ENCODE measurements at regions not wholly inside any gene's neighbourhood (a gene's known extent, or its start where the extent isn't known, plus 50 kb on each side); places are given as distances from the start of the nearest gene placed in this dataset.

DNA sequence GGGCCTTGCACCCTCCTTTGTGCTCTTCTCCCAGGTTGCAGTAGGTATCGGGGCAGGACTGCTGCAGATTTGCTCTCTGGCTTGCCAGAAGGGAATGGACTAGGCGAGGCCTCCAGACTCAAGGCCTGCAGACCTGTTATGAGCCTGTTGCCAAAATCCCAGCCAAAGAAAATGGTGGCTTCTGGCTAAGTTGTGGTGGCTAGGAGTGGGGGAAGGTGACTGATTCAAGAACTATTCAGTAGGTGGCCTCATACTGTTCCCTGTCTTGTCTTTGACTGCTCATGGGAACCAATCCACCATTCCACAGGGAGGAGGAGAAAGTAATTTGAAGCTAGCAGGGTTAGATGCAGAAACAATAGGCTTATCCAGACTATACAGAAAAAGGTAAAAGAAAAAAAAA, 380.4 kb upstream of the PROK2 start:
- H3K4me3 ChIP-seq (ENCODE audit: low read length) = no peak overlapping the region
- H2BK120ac ChIP-seq (ENCODE audit: low read depth, low read length) = no peak overlapping the region
- no peak overlapping the region for H3K9ac ChIP-seq (ENCODE audit: low read length)
- no CpG with 5 or more reads among the region's 2 CpGs for WGBS (ENCODE audit: extremely low coverage, insufficient coverage, low lambda C conversion rate)
- H3K4me1 ChIP-seq (ENCODE audit: control insufficient read depth, low read depth, low read length) = no peaks in the 10 kb centered on the region
- H2AK5ac ChIP-seq (ENCODE audit: low read length) = no peak overlapping the region
- no peak overlapping the region for H3K18ac ChIP-seq (ENCODE audit: low read length)
- no peak overlapping the region for H3K27ac ChIP-seq (ENCODE audit: low read depth, low read length)
- H3K79me2 ChIP-seq (ENCODE audit: control insufficient read depth, insufficient read depth, low read length) = no peaks in the 10 kb centered on the region
- no peak overlapping the region for H3K4me2 ChIP-seq (ENCODE audit: low read length)
- H2BK5ac ChIP-seq (ENCODE audit: low read length) = no peak overlapping the region
- H3K36me3 ChIP-seq (ENCODE audit: control insufficient read depth, insufficient read depth, low read length) = no peaks in the 10 kb centered on the region
- H2BK15ac ChIP-seq (replicated peaks; ENCODE audit: low read depth) = no peak overlapping the region
- peak; percentile 34 for DNase-seq
- no peak overlapping the region for H3K56ac ChIP-seq (ENCODE audit: low read length)
- no peaks in the 10 kb centered on the region for H3K27me3 ChIP-seq (ENCODE audit: insufficient read depth, low read length, poor library complexity)
- H3K4ac ChIP-seq (ENCODE audit: low read depth, low read length) = no peak overlapping the region
- H3K79me1 ChIP-seq (ENCODE audit: low read length) = no peaks in the 10 kb centered on the region
- H3K23ac ChIP-seq (ENCODE audit: low read length) = no peak overlapping the region
- H4K8ac ChIP-seq (ENCODE audit: low read depth, low read length) = no peak overlapping the region
- no peak overlapping the region for H4K5ac ChIP-seq (ENCODE audit: low read length)

DNA sequence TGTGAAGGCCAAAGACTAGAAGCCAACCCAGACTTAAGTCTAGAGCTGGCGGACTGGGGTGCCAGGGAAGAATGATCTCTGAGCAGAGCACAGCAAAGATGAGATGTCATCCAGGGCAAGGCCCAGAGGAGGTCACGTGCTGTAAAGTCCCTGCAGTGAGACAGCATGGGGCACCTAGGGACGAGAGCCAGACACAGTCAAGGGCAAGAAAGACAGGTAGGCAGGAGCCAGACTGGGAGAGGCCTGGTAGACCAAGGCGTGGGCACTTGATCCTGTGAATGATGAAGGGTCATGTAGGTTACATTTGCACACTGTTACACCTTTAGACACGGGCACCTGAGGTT, 379.7 kb upstream of the PROK2 start:
- no peak overlapping the region for H3K23ac ChIP-seq (ENCODE audit: low read length)
- no peak overlapping the region for H3K18ac ChIP-seq (ENCODE audit: low read length)
- H2BK5ac ChIP-seq (ENCODE audit: low read length) = no peak overlapping the region
- no peaks in the 10 kb centered on the region for H3K79me1 ChIP-seq (ENCODE audit: low read length)
- H3K4me2 ChIP-seq (ENCODE audit: low read length) = no peak overlapping the region
- H3K79me2 ChIP-seq (ENCODE audit: control insufficient read depth, insufficient read depth, low read length) = no peaks in the 10 kb centered on the region
- no peaks in the 10 kb centered on the region for H3K36me3 ChIP-seq (ENCODE audit: control insufficient read depth, insufficient read depth, low read length)
- H3K4ac ChIP-seq (ENCODE audit: low read depth, low read length) = no peak overlapping the region
- no peak overlapping the region for H3K9ac ChIP-seq (ENCODE audit: low read length)
- H2BK120ac ChIP-seq (ENCODE audit: low read depth, low read length) = no peak overlapping the region
- no peak overlapping the region for H2BK15ac ChIP-seq (replicated peaks; ENCODE audit: low read depth)
- H3K27ac ChIP-seq (ENCODE audit: low read depth, low read length) = no peak overlapping the region
- no peaks in the 10 kb centered on the region for H3K4me1 ChIP-seq (ENCODE audit: control insufficient read depth, low read depth, low read length)
- H3K56ac ChIP-seq (ENCODE audit: low read length) = no peak overlapping the region
- no peak overlapping the region for H4K5ac ChIP-seq (ENCODE audit: low read length)
- no peak for DNase-seq
- peak overlapping the region; percentile 53 for H2AK5ac ChIP-seq (ENCODE audit: low read length)
- WGBS (ENCODE audit: extremely low coverage, insufficient coverage, low lambda C conversion rate) = no CpG with 5 or more reads among the region's 5 CpGs
- no peak overlapping the region for H4K8ac ChIP-seq (ENCODE audit: low read depth, low read length)
- no peaks in the 10 kb centered on the region for H3K27me3 ChIP-seq (ENCODE audit: insufficient read depth, low read length, poor library complexity)
- H3K4me3 ChIP-seq (ENCODE audit: low read length) = no peak overlapping the region

DNA sequence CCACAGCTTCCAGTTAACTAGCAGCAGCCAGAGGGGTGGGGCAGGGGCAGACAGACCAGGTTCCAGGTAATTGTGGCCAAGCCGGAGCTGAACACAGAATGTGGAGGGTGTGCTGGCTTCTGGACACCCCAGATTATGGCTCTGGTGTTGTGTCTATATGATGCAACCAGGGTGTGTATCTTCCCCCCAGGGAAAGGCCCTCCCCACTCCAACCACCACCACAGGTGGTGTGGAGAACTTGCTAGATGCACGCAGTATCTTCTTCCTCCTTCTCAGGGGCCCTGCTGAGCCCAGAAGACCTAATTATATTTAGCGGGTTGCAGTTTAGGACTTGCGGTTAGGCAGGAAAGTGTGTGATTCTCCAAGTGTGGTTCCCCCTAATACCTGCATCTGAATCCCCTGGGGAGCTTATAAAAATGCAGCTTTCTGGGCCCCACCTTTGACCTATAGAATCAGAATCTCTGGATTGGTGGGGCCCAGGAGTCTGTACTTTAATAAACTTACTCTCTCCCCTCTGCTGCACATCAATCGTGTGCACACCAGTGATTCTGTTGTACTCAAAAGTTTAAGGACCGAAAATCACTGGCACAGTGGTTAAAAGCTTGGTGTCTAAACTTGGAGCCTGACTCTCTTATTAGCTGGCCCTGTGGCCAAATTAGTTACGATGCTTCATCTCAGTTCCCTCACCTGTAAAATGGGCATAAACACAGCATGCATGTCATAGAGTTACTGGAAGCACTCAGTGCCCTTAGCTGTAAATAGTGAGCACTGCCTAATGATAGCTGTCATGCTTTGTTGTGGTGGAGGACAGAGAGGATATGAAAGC, 379.1 kb upstream of the PROK2 start:
- H3K9ac ChIP-seq (ENCODE audit: low read length) = no peak overlapping the region
- no peaks in the 10 kb centered on the region for H3K27me3 ChIP-seq (ENCODE audit: insufficient read depth, low read length, poor library complexity)
- no peak overlapping the region for H2AK5ac ChIP-seq (ENCODE audit: low read length)
- H3K23ac ChIP-seq (ENCODE audit: low read length) = no peak overlapping the region
- H3K56ac ChIP-seq (ENCODE audit: low read length) = no peak overlapping the region
- H2BK120ac ChIP-seq (ENCODE audit: low read depth, low read length) = no peak overlapping the region
- H2BK15ac ChIP-seq (replicated peaks; ENCODE audit: low read depth) = no peak overlapping the region
- no peak overlapping the region for H2BK5ac ChIP-seq (ENCODE audit: low read length)
- no peak overlapping the region for H4K8ac ChIP-seq (ENCODE audit: low read depth, low read length)
- no CpG with 5 or more reads among the region's 7 CpGs for WGBS (ENCODE audit: extremely low coverage, insufficient coverage, low lambda C conversion rate)
- no peak overlapping the region for H3K4me2 ChIP-seq (ENCODE audit: low read length)
- H3K4me3 ChIP-seq (ENCODE audit: low read length) = no peak overlapping the region
- H3K18ac ChIP-seq (ENCODE audit: low read length) = no peak overlapping the region
- no peaks in the 10 kb centered on the region for H3K79me1 ChIP-seq (ENCODE audit: low read length)
- no peak overlapping the region for H4K5ac ChIP-seq (ENCODE audit: low read length)
- DNase-seq = no peak
- no peaks in the 10 kb centered on the region for H3K79me2 ChIP-seq (ENCODE audit: control insufficient read depth, insufficient read depth, low read length)
- no peaks in the 10 kb centered on the region for H3K36me3 ChIP-seq (ENCODE audit: control insufficient read depth, insufficient read depth, low read length)
- H3K4me1 ChIP-seq (ENCODE audit: control insufficient read depth, low read depth, low read length) = no peaks in the 10 kb centered on the region
- no peak overlapping the region for H3K27ac ChIP-seq (ENCODE audit: low read depth, low read length)
- no peak overlapping the region for H3K4ac ChIP-seq (ENCODE audit: low read depth, low read length)

DNA sequence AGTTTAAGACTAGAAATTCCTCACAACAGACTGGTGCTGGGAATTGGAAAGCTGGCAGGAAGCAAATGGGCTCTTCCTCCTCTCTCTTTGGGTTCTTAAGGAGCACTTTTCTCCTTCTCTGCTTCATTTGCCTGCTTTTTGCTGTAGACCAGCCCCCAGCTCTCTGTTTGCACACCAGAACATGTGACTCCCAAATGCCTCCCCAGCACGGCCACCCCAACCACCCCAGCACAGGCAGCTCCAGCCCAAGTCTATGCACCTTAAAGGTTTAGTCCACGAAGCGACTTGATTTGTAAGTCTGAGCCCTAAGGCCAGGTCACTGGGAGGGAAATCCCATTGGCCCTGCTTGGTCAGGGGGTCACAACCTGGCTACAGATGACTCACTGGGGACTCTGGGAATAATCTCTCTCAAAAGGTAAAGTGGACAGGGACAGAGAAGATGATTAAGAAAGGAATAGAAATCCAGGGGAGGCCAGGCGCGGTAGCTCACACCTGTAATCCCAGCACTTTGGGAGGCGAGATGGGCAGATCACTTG, 377.8 kb upstream of the PROK2 start:
- no CpG with 5 or more reads among the region's 6 CpGs for WGBS (ENCODE audit: extremely low coverage, insufficient coverage, low lambda C conversion rate)
- no peak overlapping the region for H3K18ac ChIP-seq (ENCODE audit: low read length)
- no peak overlapping the region for H2BK15ac ChIP-seq (replicated peaks; ENCODE audit: low read depth)
- no peaks in the 10 kb centered on the region for H3K4me1 ChIP-seq (ENCODE audit: control insufficient read depth, low read depth, low read length)
- no peak overlapping the region for H3K4me3 ChIP-seq (ENCODE audit: low read length)
- H3K79me1 ChIP-seq (ENCODE audit: low read length) = no peaks in the 10 kb centered on the region
- H3K27me3 ChIP-seq (ENCODE audit: insufficient read depth, low read length, poor library complexity) = no peaks in the 10 kb centered on the region
- H3K4ac ChIP-seq (ENCODE audit: low read depth, low read length) = no peak overlapping the region
- H3K36me3 ChIP-seq (ENCODE audit: control insufficient read depth, insufficient read depth, low read length) = no peaks in the 10 kb centered on the region
- DNase-seq = no peak
- H4K5ac ChIP-seq (ENCODE audit: low read length) = no peak overlapping the region
- no peaks in the 10 kb centered on the region for H3K79me2 ChIP-seq (ENCODE audit: control insufficient read depth, insufficient read depth, low read length)
- H3K23ac ChIP-seq (ENCODE audit: low read length) = no peak overlapping the region
- no peak overlapping the region for H2BK5ac ChIP-seq (ENCODE audit: low read length)
- H2AK5ac ChIP-seq (ENCODE audit: low read length) = no peak overlapping the region
- H4K8ac ChIP-seq (ENCODE audit: low read depth, low read length) = no peak overlapping the region
- no peak overlapping the region for H3K56ac ChIP-seq (ENCODE audit: low read length)
- no peak overlapping the region for H3K9ac ChIP-seq (ENCODE audit: low read length)
- no peak overlapping the region for H3K27ac ChIP-seq (ENCODE audit: low read depth, low read length)
- H2BK120ac ChIP-seq (ENCODE audit: low read depth, low read length) = no peak overlapping the region
- no peak overlapping the region for H3K4me2 ChIP-seq (ENCODE audit: low read length)

DNA sequence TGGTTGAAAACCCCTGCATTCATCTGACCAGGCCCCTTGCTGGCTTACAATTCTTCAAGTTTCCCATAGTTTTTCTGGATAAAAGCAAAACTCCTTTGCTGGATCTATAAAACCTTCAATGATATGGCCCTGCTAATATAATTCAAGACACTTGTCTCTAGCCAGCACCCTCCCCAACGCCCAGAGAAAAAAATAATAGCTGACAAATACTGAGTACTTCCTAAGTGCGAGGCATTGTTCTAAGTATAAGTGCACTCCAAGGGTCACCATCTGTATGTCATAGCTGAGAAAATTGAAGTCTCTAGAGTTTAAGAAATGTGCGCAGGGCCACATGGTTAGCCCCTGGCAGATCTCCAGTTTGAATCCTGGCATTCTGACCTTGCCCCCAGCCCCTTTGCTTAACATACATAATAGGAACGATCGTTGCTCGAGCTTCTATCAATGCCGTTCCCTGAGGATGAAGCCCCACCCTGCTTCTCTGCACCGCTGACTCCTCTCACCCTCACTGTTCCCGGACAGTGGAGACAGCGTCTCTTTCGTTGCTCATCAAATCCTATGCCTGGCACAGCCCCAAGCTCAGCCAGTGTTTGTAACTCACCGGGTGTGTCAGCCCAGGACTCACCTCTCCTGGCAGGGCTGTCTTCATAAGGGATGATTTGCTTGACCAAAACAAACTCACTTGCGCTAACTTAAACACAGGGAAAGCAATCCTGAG, 377.1 kb upstream of the PROK2 start:
- H3K79me1 ChIP-seq (ENCODE audit: low read length) = no peaks in the 10 kb centered on the region
- no peak overlapping the region for H2AK5ac ChIP-seq (ENCODE audit: low read length)
- H4K8ac ChIP-seq (ENCODE audit: low read depth, low read length) = no peak overlapping the region
- no peak overlapping the region for H3K4ac ChIP-seq (ENCODE audit: low read depth, low read length)
- no peaks in the 10 kb centered on the region for H3K27me3 ChIP-seq (ENCODE audit: insufficient read depth, low read length, poor library complexity)
- no peaks in the 10 kb centered on the region for H3K36me3 ChIP-seq (ENCODE audit: control insufficient read depth, insufficient read depth, low read length)
- H2BK15ac ChIP-seq (replicated peaks; ENCODE audit: low read depth) = no peak overlapping the region
- no peaks in the 10 kb centered on the region for H3K79me2 ChIP-seq (ENCODE audit: control insufficient read depth, insufficient read depth, low read length)
- no peak overlapping the region for H2BK120ac ChIP-seq (ENCODE audit: low read depth, low read length)
- H3K56ac ChIP-seq (ENCODE audit: low read length) = no peak overlapping the region
- H3K4me1 ChIP-seq (ENCODE audit: control insufficient read depth, low read depth, low read length) = no peaks in the 10 kb centered on the region
- no peak overlapping the region for H3K9ac ChIP-seq (ENCODE audit: low read length)
- no peak for DNase-seq
- H3K4me2 ChIP-seq (ENCODE audit: low read length) = no peak overlapping the region
- no CpG with 5 or more reads among the region's 13 CpGs for WGBS (ENCODE audit: extremely low coverage, insufficient coverage, low lambda C conversion rate)
- H2BK5ac ChIP-seq (ENCODE audit: low read length) = no peak overlapping the region
- H3K23ac ChIP-seq (ENCODE audit: low read length) = no peak overlapping the region
- no peak overlapping the region for H3K27ac ChIP-seq (ENCODE audit: low read depth, low read length)
- H3K4me3 ChIP-seq (ENCODE audit: low read length) = no peak overlapping the region
- H3K18ac ChIP-seq (ENCODE audit: low read length) = no peak overlapping the region
- no peak overlapping the region for H4K5ac ChIP-seq (ENCODE audit: low read length)

Data from mesendoderm (in vitro differentiated cells).